ENCODE measurements at regions not wholly inside any gene's neighbourhood (a gene's known extent, or its start where the extent isn't known, plus 50 kb on each side); places are given as distances from the start of the nearest gene placed in this dataset.

DNA sequence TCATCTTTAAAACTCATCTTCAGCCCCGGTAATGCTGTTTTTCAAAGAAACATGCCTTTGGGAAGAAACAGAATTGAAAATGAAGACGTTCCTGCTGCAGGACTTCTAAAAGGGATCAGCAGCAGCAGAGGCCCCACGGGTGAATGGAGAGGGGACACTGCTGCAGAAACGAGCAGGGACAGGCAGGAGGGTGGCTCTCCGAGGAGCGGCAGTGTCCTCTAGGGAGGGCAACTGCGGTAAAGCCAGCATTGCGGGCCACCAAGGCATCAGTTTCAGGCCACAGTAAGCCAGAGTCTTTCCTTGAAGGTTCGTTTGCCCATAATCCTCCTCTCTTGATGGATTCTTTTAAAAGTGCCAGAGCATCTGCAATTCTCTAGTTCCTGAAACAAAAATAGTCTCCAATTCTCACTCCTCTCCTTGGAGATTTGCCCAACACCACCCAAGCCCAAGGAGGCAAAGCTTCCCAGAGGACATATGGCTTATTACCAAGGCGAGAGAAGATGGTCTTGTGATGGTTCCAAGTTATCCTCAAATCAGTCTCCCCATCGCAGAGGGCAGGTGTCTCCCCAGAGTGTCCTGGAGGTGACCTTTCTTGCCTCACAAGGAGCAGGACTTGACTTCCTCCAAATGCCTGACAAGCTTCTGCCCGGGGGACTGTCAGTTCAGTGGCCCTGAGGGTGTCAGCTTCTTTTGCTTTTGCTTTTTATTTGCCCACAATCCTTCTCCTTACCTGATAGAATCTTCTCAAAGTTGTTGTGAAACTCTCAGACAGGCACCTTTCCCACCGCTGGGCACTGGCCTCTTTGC lies 341.1 kb upstream of the B3GAT1 start:
- TF ChIP-seq ZNF8 (CRISPR knock-in tag; IDR thresholded peaks at IDR 0.05), result no peak
- TF ChIP-seq, protein P1, sequence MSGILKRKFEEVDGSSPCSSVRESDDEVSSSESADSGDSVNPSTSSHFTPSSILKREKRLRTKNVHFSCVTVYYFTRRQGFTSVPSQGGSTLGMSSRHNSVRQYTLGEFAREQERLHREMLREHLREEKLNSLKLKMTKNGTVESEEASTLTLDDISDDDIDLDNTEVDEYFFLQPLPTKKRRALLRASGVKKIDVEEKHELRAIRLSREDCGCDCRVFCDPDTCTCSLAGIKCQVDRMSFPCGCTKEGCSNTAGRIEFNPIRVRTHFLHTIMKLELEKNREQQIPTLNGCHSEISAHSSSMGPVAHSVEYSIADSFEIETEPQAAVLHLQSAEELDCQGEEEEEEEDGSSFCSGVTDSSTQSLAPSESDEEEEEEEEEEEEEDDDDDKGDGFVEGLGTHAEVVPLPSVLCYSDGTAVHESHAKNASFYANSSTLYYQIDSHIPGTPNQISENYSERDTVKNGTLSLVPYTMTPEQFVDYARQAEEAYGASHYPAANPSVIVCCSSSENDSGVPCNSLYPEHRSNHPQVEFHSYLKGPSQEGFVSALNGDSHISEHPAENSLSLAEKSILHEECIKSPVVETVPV (CRISPR knock-in tag; IDR thresholded peaks at IDR 0.05), result no peak
- no peak for TF ChIP-seq ZFP30 (CRISPR knock-in tag; IDR thresholded peaks at IDR 0.05)
- TF ChIP-seq, protein P2, sequence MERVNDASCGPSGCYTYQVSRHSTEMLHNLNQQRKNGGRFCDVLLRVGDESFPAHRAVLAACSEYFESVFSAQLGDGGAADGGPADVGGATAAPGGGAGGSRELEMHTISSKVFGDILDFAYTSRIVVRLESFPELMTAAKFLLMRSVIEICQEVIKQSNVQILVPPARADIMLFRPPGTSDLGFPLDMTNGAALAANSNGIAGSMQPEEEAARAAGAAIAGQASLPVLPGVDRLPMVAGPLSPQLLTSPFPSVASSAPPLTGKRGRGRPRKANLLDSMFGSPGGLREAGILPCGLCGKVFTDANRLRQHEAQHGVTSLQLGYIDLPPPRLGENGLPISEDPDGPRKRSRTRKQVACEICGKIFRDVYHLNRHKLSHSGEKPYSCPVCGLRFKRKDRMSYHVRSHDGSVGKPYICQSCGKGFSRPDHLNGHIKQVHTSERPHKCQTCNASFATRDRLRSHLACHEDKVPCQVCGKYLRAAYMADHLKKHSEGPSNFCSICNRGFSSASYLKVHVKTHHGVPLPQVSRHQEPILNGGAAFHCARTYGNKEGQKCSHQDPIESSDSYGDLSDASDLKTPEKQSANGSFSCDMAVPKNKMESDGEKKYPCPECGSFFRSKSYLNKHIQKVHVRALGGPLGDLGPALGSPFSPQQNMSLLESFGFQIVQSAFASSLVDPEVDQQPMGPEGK (CRISPR knock-in tag; IDR thresholded peaks at IDR 0.05; ENCODE audit: borderline replicate concordance), result no peak
- no peak for TF ChIP-seq CSDC2 (CRISPR knock-in tag; IDR thresholded peaks at IDR 0.05)
- no peak for TF ChIP-seq ISL1 (CRISPR knock-in tag; IDR thresholded peaks at IDR 0.05)
- TF ChIP-seq ZNF565 (CRISPR knock-in tag; conservative IDR thresholded peaks at IDR 0.05; ENCODE audit: low read depth), result no peak
- TF ChIP-seq ESRRG (CRISPR knock-in tag; IDR thresholded peaks at IDR 0.05), result no peak
- no peak for TF ChIP-seq BACH2 (CRISPR knock-in tag; IDR thresholded peaks at IDR 0.05; ENCODE audit: borderline replicate concordance)
- no peak for TF ChIP-seq PPARA (CRISPR knock-in tag; IDR thresholded peaks at IDR 0.05; ENCODE audit: borderline replicate concordance)
- TF ChIP-seq GLIS3 (CRISPR knock-in tag; IDR thresholded peaks at IDR 0.05), result no peak
- no peak for TF ChIP-seq ARNTL (CRISPR knock-in tag; IDR thresholded peaks at IDR 0.05; ENCODE audit: borderline replicate concordance, low read depth)
